ENCODE measurements at regions not wholly inside any gene's neighbourhood (a gene's known extent, or its start where the extent isn't known, plus 50 kb on each side); places are given as distances from the start of the nearest gene placed in this dataset.

- DNase-seq, result no peak
Measured at GRCh38 chr13:88103824-88104223, 432.7 kb downstream of the SLITRK5 start.

GRCh38 chr13:88104576-88104975, 433.4 kb downstream of the SLITRK5 start:
- DNase-seq, result no peak

GRCh38 chr13:88107570-88107969, 436.4 kb downstream of the SLITRK5 start:
- DNase-seq, result no peak

- no peak for DNase-seq
Measured at GRCh38 chr13:88112526-88112925, 441.4 kb downstream of the SLITRK5 start.

- DNase-seq, result no peak
Measured at GRCh38 chr13:88115976-88116375, 444.8 kb downstream of the SLITRK5 start.

- DNase-seq, result no peak
Measured at GRCh38 chr13:88118952-88119351, 447.8 kb downstream of the SLITRK5 start.

GRCh38 chr13:88124142-88124541, 453.0 kb downstream of the SLITRK5 start:
- DNase-seq, result no peak

- no peak for DNase-seq
Measured at GRCh38 chr13:88125055-88125454, 453.9 kb downstream of the SLITRK5 start.

- no peak for DNase-seq
Measured at GRCh38 chr13:88136098-88136790, 465.1 kb downstream of the SLITRK5 start.

GRCh38 chr13:88142653-88143052, 471.5 kb downstream of the SLITRK5 start:
- DNase-seq, result no peak

GRCh38 chr13:88144580-88144979, 473.4 kb downstream of the SLITRK5 start:
- no peak for DNase-seq

GRCh38 chr13:88153353-88153752, 482.2 kb downstream of the SLITRK5 start:
- no peak for DNase-seq

DNA sequence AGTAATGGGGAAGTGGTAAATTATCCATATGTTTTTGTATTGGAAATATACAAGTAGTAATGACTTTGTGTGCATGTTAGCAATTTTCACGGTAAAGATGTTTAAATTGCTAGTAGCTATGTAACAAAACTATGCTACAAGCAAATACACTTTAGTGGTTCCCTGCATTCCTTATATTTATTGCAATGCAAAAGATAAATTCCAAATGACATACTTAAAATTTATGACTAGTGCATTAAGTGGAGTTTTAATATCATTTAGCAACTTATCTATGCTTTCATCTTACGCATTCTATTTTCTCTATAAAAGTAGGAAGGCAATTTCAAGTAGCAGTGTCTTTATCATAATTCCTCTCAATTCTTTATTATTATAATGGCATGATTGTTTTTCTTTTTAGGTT, 482.8 kb downstream of the SLITRK5 start:
- no peak for DNase-seq

DNA sequence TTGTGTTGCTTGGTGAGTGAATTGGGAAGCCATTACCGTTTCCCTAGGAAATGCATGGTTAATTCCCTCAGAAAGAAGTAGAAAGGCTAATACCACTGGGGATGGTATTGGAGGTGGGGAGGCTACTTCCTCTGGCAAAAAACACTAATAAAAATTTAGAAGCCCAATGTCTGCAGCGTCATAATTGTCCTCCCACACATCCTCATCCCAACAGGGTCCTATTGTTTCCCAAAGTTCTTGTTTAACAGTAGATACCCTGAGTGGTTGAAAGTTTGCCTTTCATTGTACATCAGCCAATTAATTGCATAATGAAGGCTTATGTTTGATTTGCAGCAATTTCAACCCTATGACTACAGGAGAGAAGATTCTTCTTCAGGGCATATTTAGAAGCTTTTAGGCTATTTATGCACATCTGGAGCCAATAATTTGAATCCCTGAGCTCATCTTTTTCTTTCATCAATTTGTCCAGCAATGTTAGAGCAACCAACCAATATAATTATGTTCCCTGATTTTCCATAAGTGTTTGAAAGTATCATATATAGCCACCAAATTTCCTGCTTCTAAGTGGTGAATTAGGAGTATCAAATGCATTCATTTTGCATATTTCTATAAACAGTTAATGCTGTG, 491.0 kb downstream of the SLITRK5 start:
- no peak for DNase-seq

DNA sequence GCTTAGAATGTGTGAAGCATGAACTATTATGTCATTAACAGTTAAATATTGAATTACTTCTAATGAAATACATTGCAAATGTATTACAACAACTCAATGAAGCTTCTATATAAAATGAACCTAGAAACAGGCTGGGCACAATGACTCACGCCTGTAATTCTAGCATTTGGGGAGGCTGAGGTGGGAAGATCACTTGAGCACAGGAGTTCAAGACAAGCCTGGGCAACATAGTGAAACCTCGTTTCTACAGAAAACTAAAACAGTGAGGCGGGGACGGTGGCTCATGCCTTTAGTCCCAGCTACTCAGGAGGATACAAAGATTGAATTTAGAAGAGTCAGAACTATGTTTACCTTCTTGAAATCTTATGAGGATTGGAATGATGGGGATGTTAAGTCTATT, 505.1 kb downstream of the SLITRK5 start:
- DNase-seq, result no peak

DNA sequence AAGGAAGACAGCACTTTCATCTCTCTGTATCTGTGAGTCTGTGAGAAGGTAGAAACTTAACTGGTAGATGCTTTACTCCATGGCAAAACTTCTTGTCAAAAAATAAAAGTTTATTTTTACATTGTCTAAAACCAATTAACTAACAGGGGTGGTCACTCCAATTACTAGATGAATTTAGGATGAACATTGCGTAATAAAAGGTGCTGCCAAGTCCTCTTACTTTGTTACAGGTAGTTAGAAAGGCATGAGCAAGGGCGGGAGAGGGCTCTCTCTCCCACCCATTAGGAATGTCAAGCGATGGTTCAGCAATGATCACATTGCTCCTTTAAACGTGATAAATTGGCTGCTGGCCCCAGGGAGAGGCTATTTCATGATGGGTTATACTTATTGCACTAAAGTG, 512.3 kb downstream of the SLITRK5 start:
- no peak for DNase-seq

GRCh38 chr13:88188986-88189385, 517.8 kb downstream of the SLITRK5 start:
- no peak for DNase-seq

- no peak for DNase-seq
Measured at GRCh38 chr13:88189728-88190127, 518.6 kb downstream of the SLITRK5 start.

- DNase-seq, result no peak
Measured at GRCh38 chr13:88196106-88196505, 524.9 kb downstream of the SLITRK5 start.

- no peak for DNase-seq
Measured at GRCh38 chr13:88217372-88217771, 546.2 kb downstream of the SLITRK5 start.

GRCh38 chr13:88217883-88218282, 546.7 kb downstream of the SLITRK5 start:
- DNase-seq, result no peak

DNA sequence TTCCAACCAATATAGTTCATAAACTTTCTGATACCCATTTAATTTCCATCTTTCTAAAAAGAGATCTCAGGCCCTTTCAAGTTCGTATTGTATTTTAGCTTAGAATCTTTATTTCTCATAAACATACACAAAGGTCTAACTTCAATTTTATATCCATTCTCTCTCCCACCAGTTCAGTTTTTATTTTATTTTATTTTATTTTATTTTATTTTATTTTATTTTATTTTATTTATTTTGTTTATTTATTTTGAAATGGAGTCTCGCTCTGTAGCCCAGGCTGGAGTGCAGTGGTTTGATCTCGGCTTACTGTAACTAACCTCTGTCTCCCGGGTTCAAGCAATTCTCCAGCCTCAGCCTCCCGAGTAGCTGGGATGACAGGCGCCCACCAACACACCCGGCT, 552.8 kb downstream of the SLITRK5 start:
- no peak for DNase-seq

GRCh38 chr13:88235441-88235840, 564.3 kb downstream of the SLITRK5 start:
- no peak for DNase-seq

DNA sequence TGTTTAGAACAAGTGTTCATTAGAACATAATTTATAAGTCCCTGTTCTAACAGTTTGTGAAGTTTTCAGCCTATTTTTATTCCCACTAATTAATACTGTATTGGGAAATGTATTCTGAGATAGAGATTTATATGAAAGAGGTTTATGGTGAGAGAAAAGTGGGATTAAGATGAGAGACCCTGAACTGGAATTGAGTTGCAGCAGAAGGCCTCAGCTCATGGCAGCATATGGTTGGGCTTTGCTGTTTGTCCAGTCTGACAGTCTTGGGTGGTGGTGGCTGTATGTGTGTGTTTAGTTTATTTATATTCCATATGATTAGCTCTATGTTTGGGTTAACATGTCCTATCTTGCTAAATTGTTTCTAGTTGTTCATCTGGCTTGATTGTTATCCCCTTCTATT, 575.1 kb downstream of the SLITRK5 start:
- DNase-seq, result no peak

- no peak for DNase-seq
Measured at GRCh38 chr13:88248393-88248792, 577.2 kb downstream of the SLITRK5 start.
